Skin of body (tissue), 1 donor: ENCODE measurements at regions not wholly inside any gene's neighbourhood (a gene's known extent, or its start where the extent isn't known, plus 50 kb on each side); places are given as distances from the start of the nearest gene placed in this dataset.
"Not testable (repeated sequence)": the region's sequence is repeated elsewhere in the genome, so short reads cannot be mapped to it uniquely, and the experiment has no call there.

Experiments
- DNase-seq: peaks from one replicate; lab custom pipeline; 2025; lab: John Stamatoyannopoulos, UW

- DNase-seq: no peak
Observed at GRCh38 chrX:118255921-118256320, 90.0 kb upstream of the WDR44 start.

- no peak for DNase-seq
Observed at GRCh38 chrX:118257781-118258180, 88.1 kb upstream of the WDR44 start.

- DNase-seq: no peak
Observed at GRCh38 chrX:118259213-118259612, 86.7 kb upstream of the WDR44 start.

GRCh38 chrX:118261151-118261550, 84.8 kb upstream of the WDR44 start:
- DNase-seq: no peak

- no peak for DNase-seq
Observed at GRCh38 chrX:118271775-118272174, 74.1 kb upstream of the WDR44 start.

GRCh38 chrX:118272242-118272641, 73.7 kb upstream of the WDR44 start:
- no peak for DNase-seq

- DNase-seq: no peak
Observed at GRCh38 chrX:118286066-118286762, 59.7 kb upstream of the WDR44 start.

- DNase-seq: not testable (repeated sequence)
Observed at GRCh38 chrX:118295818-118296217, 50.1 kb upstream of the WDR44 start.
